MM.1S (cell line): ENCODE measurements at regions not wholly inside any gene's neighbourhood (a gene's known extent, or its start where the extent isn't known, plus 50 kb on each side); places are given as distances from the start of the nearest gene placed in this dataset.

Source experiments
- DNase-seq: peaks from one replicate; pipeline ENCODE4 v3.0.0-alpha.2; 2015
- H2AFZ ChIP-seq: fragments of 300-600 bp; sonication (generic); 2 replicates; pipeline ENCODE4 v1.6.0; 2016; ENCODE audit warnings: antibody characterized with exemption, low read length
- H3F3A ChIP-seq: fragments of 300-600 bp; sonication (generic); 2 replicates; pipeline ENCODE4 v1.6.1; 2016; ENCODE audit warnings: mild to moderate bottlenecking, antibody characterized with exemption, low read length, moderate library complexity, mixed read lengths; ENCODE audit not compliant: insufficient read depth
- H3K27ac ChIP-seq: fragments of 300-600 bp; sonication (generic); 2 replicates; pipeline ENCODE4 v1.5.1; 2016; ENCODE audit warnings: mild to moderate bottlenecking, low read length
- H3K27me3 ChIP-seq: fragments of 300-600 bp; sonication (generic); replicated peaks from 2 replicates; pipeline ENCODE4 v1.6.0; 2016; ENCODE audit warnings: low read length; ENCODE audit not compliant: insufficient read depth
- H3K36me3 ChIP-seq: fragments of 300-600 bp; sonication (generic); replicated peaks from 2 replicates; pipeline ENCODE4 v1.6.1; 2016; ENCODE audit warnings: mild to moderate bottlenecking, low read length, mixed read lengths; ENCODE audit not compliant: insufficient read depth
- H3K4me1 ChIP-seq: fragments of 300-600 bp; sonication (generic); 2 replicates; pipeline ENCODE4 v1.6.1; 2016; ENCODE audit warnings: low read length, mixed read lengths
- H3K4me2 ChIP-seq: fragments of 300-600 bp; sonication (generic); 2 replicates; pipeline ENCODE4 v1.6.0; 2016; ENCODE audit warnings: low read depth, low read length
- H3K4me3 ChIP-seq: fragments of 300-600 bp; sonication (generic); 2 replicates; pipeline ENCODE4 v1.5.1; 2016; ENCODE audit warnings: low read length, mixed read lengths
- H3K79me2 ChIP-seq: fragments of 300-600 bp; sonication (generic); 2 replicates; pipeline ENCODE4 v1.6.1; 2016; ENCODE audit warnings: mixed run types, low read length, mixed read lengths
- H3K9ac ChIP-seq: fragments of 300-600 bp; sonication (generic); 2 replicates; pipeline ENCODE4 v1.6.1; 2016; ENCODE audit warnings: low read length, mixed read lengths
- H3K9me2 ChIP-seq: fragments of 300-600 bp; sonication (generic); replicated peaks from 2 replicates; pipeline ENCODE4 v1.6.1; 2016; ENCODE audit warnings: mild to moderate bottlenecking, low read length, mixed read lengths; ENCODE audit not compliant: insufficient read depth
- H3K9me3 ChIP-seq: fragments of 300-600 bp; sonication (generic); replicated peaks from 2 replicates; pipeline ENCODE4 v1.6.1; 2016; ENCODE audit warnings: mild to moderate bottlenecking, low read length, mixed read lengths; ENCODE audit not compliant: insufficient read depth
- H4K20me1 ChIP-seq: fragments of 300-600 bp; sonication (generic); 2 replicates; pipeline ENCODE4 v1.6.1; 2016; ENCODE audit warnings: mild to moderate bottlenecking, low read length, moderate library complexity, mixed read lengths; ENCODE audit not compliant: insufficient read depth
- CTCF ChIP-seq: fragments of 300-600 bp; sonication (generic); IDR thresholded peaks from 2 replicates; pipeline ENCODE4 v1.5.1; 2016; ENCODE audit warnings: antibody characterized with exemption, low read length, mixed read lengths
- EZH2 ChIP-seq: fragments of 300-600 bp; sonication (generic); optimal IDR thresholded peaks from 2 replicates; pipeline ENCODE3; 2017; ENCODE audit warnings: low read depth, mild to moderate bottlenecking, antibody characterized with exemption, low read length, mixed read lengths
- EZH2phosphoT487 ChIP-seq: fragments of 300-600 bp; sonication (generic); IDR thresholded peaks from 2 replicates; pipeline ENCODE4 v1.6.1; 2018; ENCODE audit warnings: antibody characterized with exemption, low read length

GRCh38 chr2:103462101-103462500 lies 700.3 kb downstream of the TMEM182 start:
- no peaks in the 10 kb centered on the region for H3K36me3 ChIP-seq
- H3K9me2 ChIP-seq, result no peaks in the 10 kb centered on the region
- H3F3A ChIP-seq, result no peaks in the 10 kb centered on the region
- no peak overlapping the region for H3K27ac ChIP-seq
- DNase-seq, result no peak
- H3K9ac ChIP-seq, result no peak overlapping the region
- TF ChIP-seq CTCF (no peak), EZH2 (no peak), EZH2phosphoT487 (no peak)
- H3K4me3 ChIP-seq, result no peak overlapping the region
- no peaks in the 10 kb centered on the region for H3K27me3 ChIP-seq
- no peaks in the 10 kb centered on the region for H3K79me2 ChIP-seq
- no peaks in the 10 kb centered on the region for H3K9me3 ChIP-seq
- no peaks in the 10 kb centered on the region for H3K4me1 ChIP-seq
- H3K4me2 ChIP-seq, result no peak overlapping the region
- H2AFZ ChIP-seq, result no peak overlapping the region
- no peaks in the 10 kb centered on the region for H4K20me1 ChIP-seq

- no peak overlapping the region for H3K9ac ChIP-seq
- no peaks in the 10 kb centered on the region for H3K79me2 ChIP-seq
- no peak for DNase-seq
- no peak overlapping the region for H3K4me3 ChIP-seq
- no peaks in the 10 kb centered on the region for H3K9me2 ChIP-seq
- no peak overlapping the region for H2AFZ ChIP-seq
- no peak for TF ChIP-seq CTCF
- no peaks in the 10 kb centered on the region for H3K9me3 ChIP-seq
- no peak overlapping the region for H3K27ac ChIP-seq
- no peak overlapping the region for H3K4me2 ChIP-seq
- no peaks in the 10 kb centered on the region for H4K20me1 ChIP-seq
- no peaks in the 10 kb centered on the region for H3K36me3 ChIP-seq
- no peaks in the 10 kb centered on the region for H3K27me3 ChIP-seq
- no peaks in the 10 kb centered on the region for H3F3A ChIP-seq
- H3K4me1 ChIP-seq, result no peaks in the 10 kb centered on the region
These were observed 700.9 kb downstream of the TMEM182 start for GRCh38 chr2:103462712-103463111.

DNA sequence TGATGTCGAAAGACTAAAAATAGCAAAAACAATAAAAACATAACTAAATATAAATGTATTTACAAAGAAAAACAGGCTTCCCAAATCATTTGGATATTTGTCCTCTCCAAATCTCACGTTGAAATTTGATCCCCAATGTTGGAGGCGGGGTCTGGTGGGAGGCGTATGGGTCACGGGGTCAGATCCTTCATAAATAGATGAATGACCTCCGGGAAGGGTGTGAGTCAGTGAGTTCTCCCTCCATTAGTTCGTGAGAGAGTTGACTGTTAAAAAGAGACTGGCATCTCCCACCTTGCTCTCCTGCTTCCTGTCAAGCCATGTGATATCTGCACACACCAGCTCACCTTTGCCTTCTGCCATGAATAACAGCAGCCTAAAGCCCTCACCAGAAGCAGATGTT lies 703.0 kb downstream of the TMEM182 start:
- Histone ChIP-seq H2AFZ (no peak overlapping the region), H3K9me2 (no peaks in the 10 kb centered on the region), H3K36me3 (no peaks in the 10 kb centered on the region)

More for the DNA sequence above, 703.0 kb downstream of the TMEM182 start:
- Histone ChIP-seq H3F3A (no peaks in the 10 kb centered on the region), H3K4me2 (no peak overlapping the region), H3K27ac (no peak overlapping the region), H3K9me3 (no peaks in the 10 kb centered on the region), H3K27me3 (no peaks in the 10 kb centered on the region), H3K4me1 (no peaks in the 10 kb centered on the region), H3K9ac (no peak overlapping the region), H3K79me2 (no peaks in the 10 kb centered on the region), H3K4me3 (no peak overlapping the region), H4K20me1 (no peaks in the 10 kb centered on the region)
- no peak for DNase-seq
- no peak for TF ChIP-seq CTCF
